HG03342 (cell line): ENCODE measurements at regions not wholly inside any gene's neighbourhood (a gene's known extent, or its start where the extent isn't known, plus 50 kb on each side); places are given as distances from the start of the nearest gene placed in this dataset.
"Not testable (repeated sequence)": the region's sequence is repeated elsewhere in the genome, so short reads cannot be mapped to it uniquely, and the experiment has no call there.

ENCODE experiments used
- ATAC-seq: cut with Tn5 transposase; IDR thresholded peaks from one replicate; pipeline ENCODE4 v1.9.1; 2021; ENCODE audit warnings: mild to moderate bottlenecking, moderate library complexity; ENCODE audit not compliant: unreplicated experiment

DNA sequence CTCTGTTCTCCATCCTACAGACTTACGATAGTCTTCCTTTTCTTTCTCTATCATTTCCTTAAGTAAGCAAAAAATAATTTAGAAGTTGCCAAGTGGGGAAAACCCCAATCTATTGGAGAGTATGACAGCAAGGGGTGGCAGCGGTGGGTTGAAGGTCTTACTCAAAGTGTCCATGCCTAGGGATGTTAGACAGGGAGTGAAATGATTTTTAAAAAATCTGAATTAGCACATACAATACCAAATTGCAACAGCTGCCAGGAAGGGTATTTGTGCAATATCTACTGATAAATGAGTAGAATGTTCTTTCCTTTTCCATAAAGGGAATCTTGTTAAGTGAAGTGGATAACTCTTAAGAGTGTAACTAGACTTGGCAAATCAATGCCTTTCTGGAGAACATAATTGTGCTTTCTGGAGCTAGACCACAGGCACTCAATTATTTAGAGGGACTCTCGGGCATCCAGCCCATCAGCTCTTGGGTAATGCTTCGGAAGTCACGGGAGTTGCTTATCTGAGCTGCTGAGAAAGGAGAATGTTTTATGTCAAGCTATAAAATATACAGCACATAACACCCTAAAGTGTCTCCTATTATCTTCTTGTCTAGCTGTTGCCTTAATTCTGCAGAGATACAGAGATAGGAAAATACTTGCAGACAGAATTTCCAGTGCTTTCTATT is 151.5 kb downstream of the KCNJ2 start:
- ATAC-seq: no peak

DNA sequence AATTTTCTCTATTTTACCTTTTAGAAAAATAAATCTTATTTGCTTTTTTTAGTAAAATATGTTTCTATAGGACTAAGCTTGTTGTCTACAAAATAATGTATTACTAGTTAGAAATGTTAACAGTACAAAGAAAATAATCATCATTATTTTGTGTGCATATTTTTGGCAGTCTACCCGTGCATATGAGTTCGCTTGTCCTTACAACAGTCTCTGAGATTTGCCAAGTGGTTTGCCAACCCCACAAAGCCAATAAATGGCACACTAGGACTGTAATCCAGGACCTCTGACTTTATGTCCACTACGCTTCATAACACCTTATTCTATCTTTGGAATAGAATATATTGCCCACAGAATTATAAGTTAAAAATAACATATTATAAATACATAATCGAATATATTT is 152.0 kb downstream of the KCNJ2 start:
- ATAC-seq: no peak

DNA sequence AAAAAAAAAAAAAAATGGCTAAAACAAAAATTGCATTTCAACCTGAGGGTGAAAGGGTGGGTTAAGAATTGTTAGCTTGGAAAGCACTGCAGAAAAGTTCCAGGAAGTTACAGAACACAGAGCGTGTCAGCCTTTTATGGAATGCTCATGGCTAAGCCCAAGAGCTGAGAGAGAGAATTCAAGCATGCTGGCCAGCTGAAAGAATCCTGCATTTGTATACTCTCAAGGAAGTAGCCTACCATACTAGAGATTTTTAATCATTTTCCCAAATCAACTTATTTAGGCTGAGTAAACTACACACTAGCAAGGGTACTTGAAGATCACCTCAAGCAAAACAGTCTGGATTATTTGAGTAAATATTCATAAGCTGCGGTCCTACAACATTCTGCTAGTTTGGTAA is 153.9 kb downstream of the KCNJ2 start:
- no peak for ATAC-seq

DNA sequence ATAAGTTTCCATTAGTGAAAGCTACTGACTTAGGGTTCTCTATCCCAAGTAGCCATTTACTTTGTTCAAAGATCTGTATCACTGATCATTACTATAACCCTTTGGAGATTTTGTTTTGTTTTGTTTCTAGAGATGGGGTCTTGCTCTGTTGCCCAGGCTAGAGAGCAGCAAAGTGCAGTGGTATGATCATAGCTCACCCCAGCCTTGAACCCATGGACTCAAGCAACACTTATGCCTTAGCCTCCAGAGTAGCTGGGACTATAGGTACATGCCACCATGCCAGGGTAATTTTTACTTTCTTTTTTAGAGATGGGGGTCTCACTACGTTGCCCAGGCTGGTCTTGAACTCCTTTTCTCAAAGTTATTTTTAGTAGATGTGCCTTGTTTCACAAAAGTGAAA is 154.7 kb downstream of the KCNJ2 start:
- ATAC-seq: no peak

DNA sequence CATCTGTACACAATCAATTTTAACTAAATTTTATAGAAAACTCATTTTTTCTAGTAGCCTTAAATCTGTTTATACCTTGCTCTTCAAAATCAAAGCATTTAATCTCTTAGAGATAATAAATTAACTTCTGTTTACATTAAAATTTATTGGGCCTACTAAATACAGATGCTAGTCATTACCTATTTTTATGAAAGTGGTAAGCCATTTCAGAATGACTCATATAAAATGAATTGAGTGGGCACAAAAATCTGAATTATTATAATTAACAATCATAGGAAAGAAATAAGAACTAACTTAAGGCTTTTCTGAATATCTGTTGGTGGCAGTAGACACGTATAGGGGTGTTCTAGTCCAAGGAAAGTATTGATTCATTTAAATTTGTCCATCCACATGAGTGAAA is 157.9 kb downstream of the KCNJ2 start:
- ATAC-seq: no peak

DNA sequence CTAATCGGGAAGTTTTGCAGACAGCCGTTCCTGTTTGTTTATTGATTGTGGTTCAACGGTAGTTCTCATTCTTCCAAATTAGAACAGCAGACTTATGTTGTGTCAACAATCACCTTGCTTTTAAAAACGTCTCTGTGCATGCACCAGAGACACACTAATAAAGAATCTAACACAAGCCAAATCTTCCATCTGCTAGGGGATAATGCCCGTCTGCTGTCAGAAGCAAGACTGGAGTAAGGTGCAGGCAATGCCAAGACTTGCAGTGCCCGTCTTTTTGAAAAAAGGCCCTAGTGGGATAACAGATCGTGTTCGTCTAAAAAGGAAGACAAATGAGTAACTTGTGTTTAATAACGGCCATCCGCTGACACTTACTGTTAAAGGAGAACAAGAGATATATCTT is 158.4 kb downstream of the KCNJ2 start:
- ATAC-seq: no peak

DNA sequence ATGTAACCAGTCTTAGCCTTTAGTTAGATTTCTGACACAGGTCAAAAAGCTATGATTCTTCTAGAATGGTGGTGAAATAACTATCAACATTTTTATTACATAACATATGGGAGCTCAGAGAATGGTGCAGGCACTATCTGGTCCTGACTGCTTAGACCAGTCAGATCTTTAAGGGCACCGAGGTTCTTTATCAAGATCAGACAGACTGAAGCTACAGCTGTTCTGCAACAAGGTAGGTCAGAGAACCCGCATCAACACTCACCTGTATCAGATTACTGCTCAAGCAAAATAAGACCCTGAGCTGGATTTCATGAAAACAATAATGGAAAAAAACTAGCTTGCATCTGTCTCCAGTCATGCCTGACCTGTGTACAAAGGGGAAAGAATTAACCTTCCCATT is 160.4 kb downstream of the KCNJ2 start:
- no peak for ATAC-seq

DNA sequence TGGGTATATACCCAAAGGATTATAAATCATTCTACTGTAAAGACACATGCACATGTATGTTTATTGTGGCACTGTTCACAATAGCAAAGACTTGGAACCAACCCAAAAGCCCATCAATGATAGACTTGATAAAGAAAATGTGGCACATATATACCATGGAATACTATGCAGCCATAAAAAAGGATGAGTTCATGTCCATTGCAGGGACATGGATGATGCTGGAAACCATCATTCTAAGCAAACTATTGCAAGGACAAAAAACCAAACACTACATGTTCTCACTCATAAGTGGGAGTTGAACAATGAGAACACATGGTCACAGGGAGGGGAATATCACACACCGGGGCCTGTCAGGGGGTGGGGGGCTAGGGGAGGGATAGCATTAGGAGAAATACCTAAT is 161.7 kb downstream of the KCNJ2 start:
- ATAC-seq: not testable (repeated sequence)

DNA sequence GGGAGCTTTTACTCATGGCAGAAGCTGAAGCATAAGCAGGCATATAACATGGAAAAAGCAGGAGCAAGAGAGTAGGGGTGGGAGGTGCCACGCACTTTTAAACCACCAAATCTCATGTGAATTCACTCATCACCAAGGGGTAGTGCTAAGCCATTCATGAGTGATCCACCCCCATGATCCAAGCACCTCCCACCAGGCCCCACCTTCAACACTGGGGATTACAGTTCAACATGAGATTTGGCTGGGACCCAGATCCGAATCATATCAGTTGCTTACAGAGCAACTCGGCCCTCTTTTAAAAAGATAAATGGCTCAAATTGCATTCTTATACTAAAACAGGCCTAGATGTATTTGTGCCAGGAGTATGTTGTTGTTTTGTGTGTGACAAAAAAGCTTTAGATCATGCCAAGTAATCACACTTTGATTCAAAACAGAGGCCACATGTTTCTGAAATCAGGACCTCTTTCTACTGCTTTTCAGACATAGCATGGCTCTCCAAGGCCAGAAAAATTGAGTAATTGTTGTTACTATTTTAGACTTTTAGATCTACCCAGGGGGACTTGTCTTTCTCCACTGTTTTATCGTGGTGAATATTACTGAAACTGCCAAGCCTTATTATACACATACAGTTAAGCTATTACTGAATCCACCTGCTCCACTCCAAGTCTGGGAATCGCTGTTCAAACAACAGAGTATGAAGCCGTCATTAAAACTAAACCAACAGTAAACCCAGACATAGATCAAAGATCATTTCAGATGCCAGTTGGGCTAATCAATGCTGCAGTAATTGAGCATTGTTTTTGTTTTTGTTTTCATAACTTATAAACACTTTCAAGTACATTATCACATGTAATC is 163.3 kb downstream of the KCNJ2 start:
- ATAC-seq: no peak

DNA sequence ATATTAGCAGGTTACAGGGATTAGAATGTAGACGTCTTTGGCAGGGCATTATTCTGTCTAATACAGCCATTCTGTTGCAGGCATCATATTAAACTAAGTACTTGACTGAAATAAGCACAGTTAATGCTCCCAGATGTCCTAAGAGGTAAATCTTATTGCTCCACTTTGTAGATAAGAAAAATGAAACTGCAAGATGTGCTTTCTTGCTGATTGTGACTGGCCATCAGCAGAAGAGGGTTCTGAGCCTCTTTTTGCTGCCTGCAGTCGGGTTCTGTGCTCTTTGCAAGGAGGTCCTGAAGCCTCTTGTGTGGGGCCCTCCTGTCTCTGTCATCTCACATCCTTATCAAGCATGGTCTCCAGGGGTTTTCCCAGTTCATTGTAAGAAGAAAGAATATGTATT is 167.1 kb downstream of the KCNJ2 start:
- ATAC-seq: no peak

DNA sequence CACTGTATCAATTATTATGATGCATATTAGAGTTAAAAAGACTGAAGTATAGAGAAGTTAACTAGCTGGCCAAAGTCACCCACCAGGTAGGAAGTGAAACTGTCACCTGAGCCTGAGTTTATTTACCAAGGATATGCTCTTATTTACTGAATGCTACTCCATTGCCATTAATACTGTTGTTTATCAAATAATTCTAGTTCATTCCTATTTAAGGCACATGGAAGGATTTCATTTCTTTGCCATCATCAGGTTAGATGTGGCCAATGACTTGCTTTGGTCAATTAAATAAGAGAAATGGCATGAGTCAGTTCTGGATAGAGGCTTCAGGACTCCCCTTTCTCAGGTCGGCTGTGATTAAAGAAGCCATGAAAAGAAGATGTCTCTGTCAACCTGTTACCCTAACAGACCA is 169.6 kb downstream of the KCNJ2 start:
- ATAC-seq: no peak

DNA sequence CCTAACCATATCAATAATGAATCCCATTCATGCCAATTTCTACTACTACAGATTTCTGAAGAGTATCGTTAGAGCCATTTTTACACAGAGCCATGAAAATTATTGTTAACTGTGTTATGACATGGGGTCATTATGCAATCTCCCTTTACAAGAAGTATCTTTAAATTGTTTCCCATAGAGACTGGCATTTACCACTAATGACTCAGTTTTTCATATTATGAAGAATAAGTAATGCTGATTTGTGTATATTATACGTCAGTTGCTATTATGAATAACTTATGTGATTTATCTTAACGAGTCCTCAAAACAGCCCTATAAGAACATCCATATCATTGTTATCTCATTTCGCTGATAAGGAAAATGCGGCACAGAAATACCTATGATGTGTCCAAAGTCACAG is 173.8 kb downstream of the KCNJ2 start:
- ATAC-seq: no peak

DNA sequence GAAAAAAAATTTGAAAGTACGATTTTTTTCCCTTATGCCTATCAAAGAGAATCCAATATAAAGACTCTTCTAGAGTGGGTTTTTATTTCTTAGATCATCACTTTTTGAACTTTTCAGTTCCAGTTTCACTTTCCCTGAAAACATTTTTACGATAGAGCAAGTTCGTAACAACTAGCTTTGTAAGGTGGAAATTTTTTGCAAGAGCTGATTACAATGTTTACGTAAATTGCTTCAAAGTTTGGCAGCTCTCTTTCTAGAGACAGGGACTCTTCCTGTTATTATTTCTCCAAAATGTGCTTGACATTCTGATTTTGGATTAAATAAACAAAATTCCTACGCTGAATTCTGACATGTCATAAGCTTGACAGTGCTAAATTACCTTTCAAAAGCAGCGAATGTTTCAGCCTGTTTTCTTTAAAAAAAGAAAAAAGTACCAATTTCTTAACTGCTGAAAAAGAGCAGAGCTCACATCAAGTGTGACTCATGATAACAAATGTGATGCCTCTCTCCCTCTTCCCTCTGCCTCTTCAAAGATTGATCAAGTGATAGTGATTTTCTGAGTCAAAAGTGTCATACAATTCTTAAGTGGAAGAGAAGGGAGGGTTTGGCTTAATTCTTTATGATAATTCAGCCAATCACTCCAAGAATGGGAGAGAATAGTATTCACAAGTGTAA is 175.2 kb downstream of the KCNJ2 start:
- no peak for ATAC-seq

DNA sequence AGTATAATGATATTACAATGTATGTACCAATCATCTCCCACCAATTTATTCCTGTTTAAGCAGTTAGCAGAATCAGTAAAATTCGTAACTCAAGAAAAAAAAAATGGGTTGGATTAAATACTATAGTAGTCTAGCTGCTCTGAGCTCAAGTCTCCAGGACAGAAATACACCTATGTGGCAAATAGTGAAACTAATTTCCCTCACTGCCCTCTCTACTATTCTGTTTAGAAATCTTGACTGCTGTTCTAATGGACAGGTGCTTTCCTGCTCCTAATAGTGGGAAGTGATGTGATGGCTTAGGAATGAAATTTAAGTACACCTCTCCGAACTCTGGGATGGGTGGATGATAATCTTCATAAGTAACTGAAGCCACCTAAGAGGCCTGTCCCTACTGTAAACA is 175.7 kb downstream of the KCNJ2 start:
- no peak for ATAC-seq

DNA sequence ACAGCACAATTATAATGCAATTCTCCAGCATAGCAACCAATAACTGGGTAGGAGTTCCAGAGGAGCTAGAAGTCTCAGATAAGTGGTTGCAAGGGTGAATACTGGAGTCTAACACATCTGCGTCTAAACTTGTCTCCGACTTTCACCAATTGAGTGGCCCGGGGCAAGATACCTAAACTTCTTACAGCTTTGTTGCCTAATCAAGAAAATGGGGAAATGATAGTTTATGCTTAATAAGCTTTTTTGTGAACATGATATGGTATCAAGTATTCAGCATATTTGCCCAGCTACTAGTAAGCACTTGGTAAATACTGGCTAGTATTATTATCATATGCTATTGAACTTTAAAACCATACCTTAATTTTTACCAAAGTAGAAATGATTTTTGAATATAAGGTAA is 183.5 kb downstream of the KCNJ2 start:
- no peak for ATAC-seq

DNA sequence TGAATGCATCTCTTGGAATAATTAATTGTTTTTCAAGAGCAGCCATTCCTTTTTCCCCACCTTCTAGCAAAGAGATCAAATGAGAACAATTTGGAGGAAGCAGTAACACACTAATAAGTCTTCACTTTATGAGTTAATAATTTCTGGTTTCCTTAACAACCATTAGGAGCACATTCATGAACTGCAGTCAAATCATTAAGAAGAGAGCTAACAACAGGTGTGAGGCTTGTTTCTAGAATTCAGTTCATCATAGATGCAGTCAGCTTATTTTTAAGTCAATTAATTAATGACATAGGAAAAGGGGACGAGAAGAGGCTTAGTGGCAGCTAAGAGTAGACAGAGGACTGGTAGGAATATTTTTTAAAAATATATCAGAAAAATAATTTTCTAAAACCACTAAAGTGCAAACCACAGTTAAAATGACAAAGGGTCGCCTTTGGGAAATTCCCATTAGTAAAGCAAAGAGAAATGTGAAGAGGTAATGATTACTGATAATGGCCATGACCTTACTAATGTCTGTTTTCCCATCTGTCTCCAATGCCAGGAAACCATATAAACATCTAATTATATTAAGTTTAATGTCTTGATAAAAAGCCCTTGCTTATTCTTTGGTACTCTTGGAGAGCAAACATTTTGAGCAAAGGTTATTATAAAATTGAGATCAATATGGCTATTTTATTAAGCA is 184.2 kb downstream of the KCNJ2 start:
- ATAC-seq: no peak

DNA sequence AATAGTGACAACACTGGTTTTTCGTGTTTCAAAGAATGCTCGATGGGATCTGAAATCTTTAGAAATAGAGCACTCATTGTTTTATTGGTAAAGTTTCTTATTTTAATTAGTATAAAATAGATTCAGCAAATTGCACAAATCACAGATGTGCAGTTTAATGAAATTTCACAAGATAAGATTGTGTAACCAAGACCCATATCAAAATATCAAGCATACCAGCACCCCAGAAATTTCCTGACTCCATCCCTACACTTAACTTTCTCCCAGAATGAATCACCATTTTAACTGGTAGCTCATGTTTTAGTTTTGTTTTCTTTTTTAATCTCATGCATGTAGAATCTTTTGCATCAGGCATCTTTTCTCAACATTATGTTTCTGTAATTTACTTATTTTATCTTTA is 185.9 kb downstream of the KCNJ2 start:
- no peak for ATAC-seq

DNA sequence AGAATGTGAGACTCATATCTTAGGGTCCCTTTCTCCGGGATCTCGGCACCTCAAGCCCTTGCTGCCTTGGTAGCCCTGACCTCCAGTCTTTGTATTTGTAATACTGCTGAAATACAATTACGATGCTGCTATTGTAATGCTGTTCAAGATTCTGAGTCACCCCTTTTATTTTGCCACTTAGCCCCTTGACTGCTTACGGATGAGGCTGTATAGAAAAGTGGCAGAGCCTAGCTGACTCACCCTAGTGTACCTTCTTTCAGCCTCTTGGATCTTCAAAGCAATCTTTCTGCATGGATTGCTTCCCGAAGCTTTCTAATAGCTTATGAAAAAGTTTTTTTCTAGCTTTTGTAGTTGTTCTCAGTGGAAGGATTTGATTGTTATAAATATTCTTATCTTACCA is 187.9 kb downstream of the KCNJ2 start:
- no peak for ATAC-seq

DNA sequence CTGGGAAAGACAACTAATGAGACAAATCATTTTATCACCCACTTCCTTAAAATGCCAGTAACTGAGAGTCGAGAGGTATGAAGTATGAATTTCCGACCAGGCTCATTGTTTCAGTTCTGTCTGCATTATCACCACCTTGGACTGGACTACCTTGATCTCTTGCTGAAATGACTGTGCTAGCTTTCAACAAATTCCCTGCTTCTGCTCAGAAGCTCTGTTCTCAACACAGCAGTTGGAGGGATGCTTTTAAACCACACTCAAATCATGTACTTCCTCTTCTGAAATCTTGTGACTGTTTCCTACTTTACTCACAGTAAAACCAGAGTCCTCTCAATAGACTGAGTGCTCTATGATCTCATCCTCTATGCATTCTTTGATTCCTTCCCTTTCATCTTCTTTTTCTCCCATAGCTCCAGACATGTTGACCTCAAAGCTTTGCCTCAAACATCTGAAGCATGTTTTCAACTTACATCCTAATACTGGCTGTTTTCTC is 195.8 kb downstream of the KCNJ2 start:
- peak; percentile 88 for ATAC-seq

DNA sequence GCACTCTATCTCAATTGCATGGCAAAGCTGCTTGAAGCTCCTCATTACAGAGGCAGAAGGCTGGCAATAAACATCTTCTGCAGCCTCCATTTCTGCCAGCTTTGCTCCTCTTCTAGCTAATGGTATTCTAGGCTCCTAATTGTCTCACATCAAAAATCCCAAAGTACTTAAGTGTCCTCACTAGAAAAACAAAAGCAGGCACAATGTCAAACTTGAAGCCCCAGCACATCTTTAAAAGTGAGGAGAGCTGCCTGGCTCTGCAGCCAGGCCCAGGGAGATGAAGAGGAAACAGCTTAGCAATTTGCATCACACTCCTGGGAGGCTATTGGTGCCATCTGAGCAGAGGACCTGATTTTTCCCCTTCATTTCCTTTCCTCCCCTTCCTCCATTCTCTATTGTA is 197.1 kb downstream of the KCNJ2 start:
- no peak for ATAC-seq

DNA sequence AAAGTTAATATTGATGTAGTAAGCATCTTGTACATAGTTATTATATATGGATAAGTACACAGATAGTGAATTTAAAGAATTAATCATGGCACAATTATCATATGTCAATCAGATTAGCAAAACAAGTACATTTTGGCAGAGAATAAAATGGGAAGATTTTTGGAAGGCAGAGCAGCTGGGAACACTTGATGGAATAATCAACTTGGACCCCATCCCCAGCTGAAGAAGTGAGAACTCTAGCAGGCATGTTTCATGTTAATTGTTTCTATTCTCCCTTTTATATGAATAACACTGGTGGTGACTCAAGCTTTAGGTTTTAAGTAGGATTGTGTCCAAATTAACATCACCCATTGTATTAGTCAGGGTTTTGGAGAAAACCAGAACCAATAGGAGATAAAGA is 198.7 kb downstream of the KCNJ2 start:
- no peak for ATAC-seq
